Prostate gland (tissue), 2 donors: ENCODE measurements at regions not wholly inside any gene's neighbourhood (a gene's known extent, or its start where the extent isn't known, plus 50 kb on each side); places are given as distances from the start of the nearest gene placed in this dataset.

Experiments
- DNase-seq: peaks from one replicate; pipeline ENCODE4 v3.0.0-alpha.2; 2019; ENCODE audit warnings: low spot score
- H3K27ac ChIP-seq, 2 donors: fragments of 200-600 bp; sonication (generic); 2 replicates each; pipeline ENCODE4 v1.5.1; 2017 to 2019
- H3K27me3 ChIP-seq: fragments of 200-600 bp; sonication (generic); replicated peaks from 2 replicates; pipeline ENCODE4 v1.5.1; 2019; ENCODE audit not compliant: insufficient read depth
- H3K36me3 ChIP-seq, 2 donors: fragments of 200-600 bp; sonication (generic); 1 replicate in 1 of 2; 2 replicates in 1 of 2; pipeline versions ENCODE4 v1.5.1 to v1.8.1; 2017 to 2019
- H3K4me1 ChIP-seq: fragments of 200-600 bp; sonication (generic); replicated peaks from 2 replicates; pipeline ENCODE4 v1.5.1; 2019
- H3K4me3 ChIP-seq, 2 donors: fragments of 200-600 bp; sonication (generic); 2 replicates each; pipeline ENCODE4 v1.5.1; 2017 to 2019
- H3K9me3 ChIP-seq: fragments of 200-600 bp; sonication (generic); 2 replicates; pipeline ENCODE4 v1.5.1; 2017
- CTCF ChIP-seq, 4 experiments: fragments of 200-600 bp in 2 of 4; fragments of 450-650 bp in 2 of 4; sonication (generic) in 2 of 4; IDR thresholded peaks; 1 replicate in 3 of 4; 2 replicates in 1 of 4; pipeline ENCODE4 v1.5.1; 2016 to 2019; ENCODE audit warnings: antibody characterized with exemption in 4 of 4, mild to moderate bottlenecking in 2 of 4, moderate library complexity in 2 of 4
- POLR2A ChIP-seq: fragments of 450-650 bp; IDR thresholded peaks from one replicate; pipeline ENCODE4 v1.6.1; 2016; ENCODE audit warnings: antibody characterized with exemption, mild to moderate bottlenecking
- POLR2AphosphoS5 ChIP-seq: sonication (generic); formaldehyde crosslinking; IDR thresholded peaks from one replicate; pipeline ENCODE4 v1.6.1; 2017; ENCODE audit warnings: antibody characterized with exemption
- whole genome bisulfite sequencing: methylation state at CpG from one replicate; pipeline ENCODE4 v1.1.5; 2018; 5-methylcytosine and 5-hydroxymethylcytosine counted together
- intact Hi-C: fragments of 100-400 bp; cut with DNase I; formaldehyde crosslinking; loops from one replicate; pipeline ENCODE4 v1.14.2; 2022

- H3K4me1 ChIP-seq: no peaks in the 10 kb centered on the region
These were observed 440.3 kb upstream of the MC4R start for GRCh38 chr18:60812921-60813320.

GRCh38 chr18:60826346-60826745 is 453.8 kb upstream of the MC4R start:
- Histone ChIP-seq H3K9me3 (no peaks in the 10 kb centered on the region), H3K27me3 (no peaks in the 10 kb centered on the region), H3K36me3 (no peaks in the 10 kb centered on the region), H3K4me1 (no peaks in the 10 kb centered on the region), H3K27ac (no peak overlapping the region), H3K4me3 (no peak overlapping the region)
- WGBS: 46% methylated on average over 2 of the region's 2 CpGs
- intact Hi-C loops: loop anchor here (10.0 kb wide), 1 partner anchor 668 kb away; no protein-coding TSS in a partner anchor
- TF ChIP-seq POLR2AphosphoS5 (no peak), CTCF (IDR thresholded peaks at IDR 0.05) (no peak), POLR2A (no peak)
- DNase-seq: no peak

More at GRCh38 chr18:60812921-60813320, 440.3 kb upstream of the MC4R start:
- Histone ChIP-seq H3K4me3 (no peak overlapping the region), H3K9me3 (no peaks in the 10 kb centered on the region), H3K27me3 (no peaks in the 10 kb centered on the region), H3K27ac (no peak overlapping the region), H3K36me3 (no peaks in the 10 kb centered on the region)
- intact Hi-C loops: no loop called here
- WGBS: 80% methylated on average over 2 of the region's 2 CpGs
- DNase-seq: no peak
- no peak for TF ChIP-seq POLR2AphosphoS5

- intact Hi-C loops: no loop called here
- Histone ChIP-seq H3K36me3 (no peaks in the 10 kb centered on the region), H3K4me1 (no peaks in the 10 kb centered on the region), H3K4me3 (no peak overlapping the region), H3K27ac (no peak overlapping the region), H3K9me3 (no peaks in the 10 kb centered on the region), H3K27me3 (no peaks in the 10 kb centered on the region)
- 89% methylated on average over 1 of the region's 1 CpG for WGBS
- TF ChIP-seq CTCF (IDR thresholded peaks at IDR 0.05) (no peak), POLR2A (no peak), POLR2AphosphoS5 (no peak)
- no peak for DNase-seq
These were observed 459.4 kb upstream of the MC4R start for GRCh38 chr18:60831971-60832370.

- Histone ChIP-seq H3K27ac (no peak overlapping the region), H3K27me3 (no peaks in the 10 kb centered on the region), H3K4me1 (no peaks in the 10 kb centered on the region), H3K4me3 (no peak overlapping the region), H3K36me3 (no peaks in the 10 kb centered on the region), H3K9me3 (no peaks in the 10 kb centered on the region)
- TF ChIP-seq POLR2AphosphoS5 (no peak), POLR2A (no peak), CTCF (IDR thresholded peaks at IDR 0.05) (no peak)
- intact Hi-C loops: no loop called here
- DNase-seq: no peak
These were observed 466.1 kb upstream of the MC4R start for GRCh38 chr18:60838677-60839076.

DNA sequence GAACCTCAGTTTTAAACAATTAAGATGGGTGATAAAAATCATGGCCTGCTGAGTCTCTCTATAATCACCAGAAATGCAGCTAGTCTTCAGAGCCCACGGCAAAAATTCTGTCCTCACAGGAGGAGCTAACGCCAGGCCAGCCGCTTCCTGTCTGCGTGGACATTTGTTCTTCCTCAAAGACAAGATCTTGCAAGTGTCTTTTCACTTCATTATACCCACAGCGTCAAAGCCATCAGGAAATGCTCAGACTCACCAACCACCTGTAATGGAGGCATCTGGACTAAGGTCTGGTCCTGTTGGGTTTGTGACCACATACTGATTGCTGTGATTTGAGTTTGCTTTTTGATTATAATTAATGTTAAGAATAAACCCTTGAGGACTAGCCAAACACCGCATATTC is 473.8 kb upstream of the MC4R start:
- H3K4me3 ChIP-seq: no peak overlapping the region
- WGBS: 60% methylated on average over 6 of the region's 6 CpGs
- no peaks in the 10 kb centered on the region for H3K27me3 ChIP-seq
- no peaks in the 10 kb centered on the region for H3K9me3 ChIP-seq
- no peaks in the 10 kb centered on the region for H3K4me1 ChIP-seq
- H3K27ac ChIP-seq: no peak overlapping the region
- TF ChIP-seq CTCF (IDR thresholded peaks at IDR 0.05) (no peak), POLR2A (no peak), POLR2AphosphoS5 (no peak)
- DNase-seq: no peak
- intact Hi-C loops: no loop called here
- no peaks in the 10 kb centered on the region for H3K36me3 ChIP-seq
